Prostate gland (tissue), 2 donors: ENCODE measurements at regions not wholly inside any gene's neighbourhood (a gene's known extent, or its start where the extent isn't known, plus 50 kb on each side); places are given as distances from the start of the nearest gene placed in this dataset.

Source experiments
- DNase-seq: peaks from one replicate; pipeline ENCODE4 v3.0.0-alpha.2; 2019; ENCODE audit warnings: low spot score
- H3K27ac ChIP-seq, 2 donors: fragments of 200-600 bp; sonication (generic); 2 replicates each; pipeline ENCODE4 v1.5.1; 2017 to 2019
- H3K27me3 ChIP-seq: fragments of 200-600 bp; sonication (generic); replicated peaks from 2 replicates; pipeline ENCODE4 v1.5.1; 2019; ENCODE audit not compliant: insufficient read depth
- H3K36me3 ChIP-seq, 2 donors: fragments of 200-600 bp; sonication (generic); 1 replicate in 1 of 2; 2 replicates in 1 of 2; pipeline versions ENCODE4 v1.5.1 to v1.8.1; 2017 to 2019
- H3K4me1 ChIP-seq: fragments of 200-600 bp; sonication (generic); replicated peaks from 2 replicates; pipeline ENCODE4 v1.5.1; 2019
- H3K4me3 ChIP-seq, 2 donors: fragments of 200-600 bp; sonication (generic); 2 replicates each; pipeline ENCODE4 v1.5.1; 2017 to 2019
- H3K9me3 ChIP-seq: fragments of 200-600 bp; sonication (generic); 2 replicates; pipeline ENCODE4 v1.5.1; 2017
- POLR2A ChIP-seq: fragments of 450-650 bp; IDR thresholded peaks from one replicate; pipeline ENCODE4 v1.6.1; 2016; ENCODE audit warnings: antibody characterized with exemption, mild to moderate bottlenecking
- POLR2AphosphoS5 ChIP-seq: sonication (generic); formaldehyde crosslinking; IDR thresholded peaks from one replicate; pipeline ENCODE4 v1.6.1; 2017; ENCODE audit warnings: antibody characterized with exemption
- WGBS: methylation state at CpG from one replicate; pipeline ENCODE4 v1.1.5; 2018; 5-methylcytosine and 5-hydroxymethylcytosine counted together
- intact Hi-C: fragments of 100-400 bp; cut with DNase I; formaldehyde crosslinking; loops from one replicate; pipeline ENCODE4 v1.14.2; 2022
- TF ChIP-seq, protein P1 (sequence below), 4 experiments: fragments of 200-600 bp in 2 of 4; fragments of 450-650 bp in 2 of 4; sonication (generic) in 2 of 4; IDR thresholded peaks; 1 replicate in 3 of 4; 2 replicates in 1 of 4; pipeline ENCODE4 v1.5.1; 2016 to 2019; ENCODE audit warnings: antibody characterized with exemption in 4 of 4, mild to moderate bottlenecking in 2 of 4, moderate library complexity in 2 of 4

GRCh38 chr11:80627364-80627763, 1186.5 kb upstream of the TENM4 start:
- no peak for TF ChIP-seq POLR2AphosphoS5
- no peak for TF ChIP-seq POLR2A
- TF ChIP-seq, protein P1, sequence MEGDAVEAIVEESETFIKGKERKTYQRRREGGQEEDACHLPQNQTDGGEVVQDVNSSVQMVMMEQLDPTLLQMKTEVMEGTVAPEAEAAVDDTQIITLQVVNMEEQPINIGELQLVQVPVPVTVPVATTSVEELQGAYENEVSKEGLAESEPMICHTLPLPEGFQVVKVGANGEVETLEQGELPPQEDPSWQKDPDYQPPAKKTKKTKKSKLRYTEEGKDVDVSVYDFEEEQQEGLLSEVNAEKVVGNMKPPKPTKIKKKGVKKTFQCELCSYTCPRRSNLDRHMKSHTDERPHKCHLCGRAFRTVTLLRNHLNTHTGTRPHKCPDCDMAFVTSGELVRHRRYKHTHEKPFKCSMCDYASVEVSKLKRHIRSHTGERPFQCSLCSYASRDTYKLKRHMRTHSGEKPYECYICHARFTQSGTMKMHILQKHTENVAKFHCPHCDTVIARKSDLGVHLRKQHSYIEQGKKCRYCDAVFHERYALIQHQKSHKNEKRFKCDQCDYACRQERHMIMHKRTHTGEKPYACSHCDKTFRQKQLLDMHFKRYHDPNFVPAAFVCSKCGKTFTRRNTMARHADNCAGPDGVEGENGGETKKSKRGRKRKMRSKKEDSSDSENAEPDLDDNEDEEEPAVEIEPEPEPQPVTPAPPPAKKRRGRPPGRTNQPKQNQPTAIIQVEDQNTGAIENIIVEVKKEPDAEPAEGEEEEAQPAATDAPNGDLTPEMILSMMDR (IDR thresholded peaks at IDR 0.05) = no peak
- no peak for DNase-seq
- Histone ChIP-seq H3K27ac (no peak overlapping the region), H3K27me3 (no peaks in the 10 kb centered on the region), H3K9me3 (no peaks in the 10 kb centered on the region), H3K4me1 (no peaks in the 10 kb centered on the region), H3K36me3 (no peaks in the 10 kb centered on the region), H3K4me3 (no peak overlapping the region)
- intact Hi-C loops = no loop called here
- WGBS = 97% methylated on average over 1 of the region's 1 CpG

DNA sequence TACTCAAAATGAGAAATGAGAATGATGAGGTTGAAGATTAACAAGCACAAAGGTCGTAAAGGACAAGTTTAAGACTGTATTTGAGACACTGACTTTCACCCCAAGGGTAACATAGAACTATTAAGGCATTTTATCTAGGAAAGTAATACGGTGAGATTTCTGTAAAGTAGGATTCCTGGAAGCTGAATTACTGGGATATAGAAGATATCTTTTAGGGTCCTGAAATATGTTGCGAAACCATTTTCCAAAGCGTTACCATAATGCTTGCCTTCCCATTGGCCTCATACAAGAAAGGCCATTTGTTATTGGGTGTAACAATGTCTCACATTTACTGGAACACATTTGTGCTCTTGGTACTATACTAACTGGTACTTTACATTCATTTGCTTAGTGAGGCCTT, 1185.9 kb upstream of the TENM4 start:
- TF ChIP-seq, protein P1 (IDR thresholded peaks at IDR 0.05) = no peak
- TF ChIP-seq POLR2A = no peak
- TF ChIP-seq POLR2AphosphoS5 = no peak
- Histone ChIP-seq H3K36me3 (no peaks in the 10 kb centered on the region), H3K4me1 (no peaks in the 10 kb centered on the region), H3K9me3 (no peaks in the 10 kb centered on the region), H3K27ac (no peak overlapping the region), H3K4me3 (no peak overlapping the region), H3K27me3 (no peaks in the 10 kb centered on the region)
- DNase-seq = no peak
- WGBS = 91% methylated on average over 4 of the region's 4 CpGs
- intact Hi-C loops = no loop called here

GRCh38 chr11:80625563-80625962, 1184.7 kb upstream of the TENM4 start:
- H3K36me3 ChIP-seq = no peaks in the 10 kb centered on the region
- intact Hi-C loops = no loop called here
- no peaks in the 10 kb centered on the region for H3K27me3 ChIP-seq
- H3K27ac ChIP-seq = no peak overlapping the region
- H3K4me3 ChIP-seq = no peak overlapping the region
- TF ChIP-seq POLR2A (no peak), POLR2AphosphoS5 (no peak)
- TF ChIP-seq, protein P1 (IDR thresholded peaks at IDR 0.05) = no peak
- DNase-seq = no peak
- no peaks in the 10 kb centered on the region for H3K9me3 ChIP-seq
- H3K4me1 ChIP-seq = no peaks in the 10 kb centered on the region
- WGBS = 76% methylated on average over 3 of the region's 3 CpGs

DNA sequence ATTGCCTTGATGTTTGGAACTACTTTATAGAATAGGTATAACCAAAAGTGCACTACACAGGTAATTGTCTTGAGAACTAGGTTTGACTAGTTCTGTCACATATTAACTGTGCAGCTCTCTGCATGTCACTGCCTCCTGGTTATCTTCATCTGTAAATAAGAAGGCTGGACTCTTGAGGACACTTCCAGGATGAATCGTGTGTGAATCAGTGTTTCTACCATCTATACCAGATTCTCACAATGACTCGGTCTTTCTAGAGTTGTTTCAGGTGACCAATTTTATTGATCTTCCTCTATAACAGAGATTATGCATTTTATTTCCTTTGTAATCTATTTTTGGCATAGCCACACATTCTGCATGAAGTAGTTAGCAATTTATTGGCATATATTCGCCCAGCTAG, 1181.0 kb upstream of the TENM4 start:
- H3K9me3 ChIP-seq = no peaks in the 10 kb centered on the region
- H3K4me3 ChIP-seq = no peak overlapping the region
- 45% methylated on average over 3 of the region's 3 CpGs for WGBS
- H3K27me3 ChIP-seq = no peaks in the 10 kb centered on the region
- intact Hi-C loops = no loop called here
- TF ChIP-seq POLR2A = no peak
- TF ChIP-seq, protein P1 (IDR thresholded peaks at IDR 0.05) = no peak
- TF ChIP-seq POLR2AphosphoS5 = no peak
- H3K27ac ChIP-seq = no peak overlapping the region
- DNase-seq = no peak
- no peaks in the 10 kb centered on the region for H3K36me3 ChIP-seq
- H3K4me1 ChIP-seq = no peaks in the 10 kb centered on the region

DNA sequence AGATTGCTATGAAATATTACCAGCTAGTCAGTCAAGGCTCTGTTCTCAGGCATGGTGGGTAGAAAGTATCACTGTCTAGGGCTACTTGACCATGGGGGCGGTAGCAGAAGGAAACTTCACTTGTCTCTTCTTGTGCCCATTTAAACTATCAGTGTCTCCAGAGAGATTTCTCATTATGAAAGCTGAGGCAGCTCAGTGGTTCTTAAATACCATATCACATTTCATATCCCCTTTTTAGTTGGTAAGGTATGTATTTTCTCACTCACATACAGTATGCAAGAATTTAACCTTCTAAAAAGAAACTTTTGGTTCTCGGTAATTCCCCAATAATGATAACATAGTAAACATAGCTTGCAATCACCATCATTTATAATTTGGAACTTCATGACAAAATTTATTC, 1180.0 kb upstream of the TENM4 start:
- Histone ChIP-seq H3K27me3 (no peaks in the 10 kb centered on the region), H3K9me3 (no peaks in the 10 kb centered on the region), H3K4me1 (no peaks in the 10 kb centered on the region), H3K27ac (no peak overlapping the region), H3K36me3 (no peaks in the 10 kb centered on the region), H3K4me3 (no peak overlapping the region)
- TF ChIP-seq, protein P1 (IDR thresholded peaks at IDR 0.05) = no peak
- no peak for TF ChIP-seq POLR2A
- TF ChIP-seq POLR2AphosphoS5 = no peak
- intact Hi-C loops = no loop called here
- 97% methylated on average over 2 of the region's 2 CpGs for WGBS
- no peak for DNase-seq
